NCI-H1694 (cell line): ENCODE measurements at regions not wholly inside any gene's neighbourhood (a gene's known extent, or its start where the extent isn't known, plus 50 kb on each side); places are given as distances from the start of the nearest gene placed in this dataset.

Experiments
- DNase-seq: peaks from one replicate; lab custom pipeline; 2025; lab: John Stamatoyannopoulos, UW

GRCh38 chr9:79952401-79952800, 380.6 kb downstream of the TLE4 start:
- DNase-seq, result no peak

GRCh38 chr9:79946712-79947111, 374.9 kb downstream of the TLE4 start:
- DNase-seq, result peak; percentile 39

GRCh38 chr9:79945495-79945894, 373.7 kb downstream of the TLE4 start:
- DNase-seq, result no peak

- no peak for DNase-seq
Measured at GRCh38 chr9:79945016-79945415, 373.3 kb downstream of the TLE4 start.

DNA sequence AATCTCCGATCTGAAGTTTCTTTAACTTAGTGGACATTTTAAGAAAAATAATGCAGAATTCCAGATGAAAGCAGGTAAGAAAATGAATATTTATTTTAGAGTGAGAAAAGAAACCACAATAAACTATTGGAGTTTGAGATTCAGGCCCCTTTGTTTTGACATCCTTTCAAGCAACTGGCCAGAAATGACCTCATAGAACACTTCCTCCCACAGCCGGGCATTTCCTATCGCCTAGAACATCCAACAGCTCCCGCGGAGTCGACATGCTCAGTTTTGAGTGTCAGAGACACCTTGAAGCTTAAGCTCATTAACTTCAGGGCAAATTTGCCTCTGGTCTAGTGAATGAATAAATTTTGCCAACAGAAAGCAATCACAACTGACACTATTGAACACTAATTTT, 369.2 kb downstream of the TLE4 start:
- no peak for DNase-seq

DNA sequence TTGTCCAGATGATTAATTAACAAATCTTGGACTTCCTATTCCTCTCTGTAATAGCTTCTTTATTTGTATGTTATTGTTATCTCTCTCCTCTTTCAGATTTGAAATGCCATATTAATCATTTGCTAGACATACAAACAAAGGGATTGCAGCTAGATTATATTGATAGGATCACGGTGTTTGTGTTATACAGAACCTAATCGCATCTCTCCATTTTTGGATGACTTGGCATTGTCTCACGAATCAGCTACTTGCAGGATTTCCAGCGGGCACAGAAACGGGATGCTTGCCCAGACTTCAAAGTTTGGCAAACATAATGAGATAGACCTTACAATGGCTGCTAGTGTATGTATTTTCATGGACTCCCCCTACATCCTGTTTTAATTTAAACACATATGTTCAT, 368.1 kb downstream of the TLE4 start:
- DNase-seq, result peak; percentile 27

DNA sequence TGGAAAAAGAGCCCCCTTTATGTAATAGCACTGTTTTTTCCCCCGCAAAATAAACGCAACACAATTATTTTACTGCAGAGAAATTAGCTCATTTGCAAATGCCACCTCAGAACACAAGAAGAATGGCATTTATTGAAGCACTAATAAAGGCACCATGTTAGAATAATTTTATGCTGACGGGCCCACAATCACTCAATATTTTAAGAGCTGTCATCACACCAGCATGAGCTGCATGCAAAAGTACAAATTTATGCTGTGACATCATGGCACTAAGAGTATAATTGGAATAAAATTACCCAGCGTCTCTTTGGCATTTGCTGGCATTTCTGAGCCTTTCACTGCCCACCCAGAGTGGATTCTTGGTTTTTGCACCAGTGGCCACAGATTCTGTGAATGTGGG, 364.6 kb downstream of the TLE4 start:
- DNase-seq, result no peak

- DNase-seq, result no peak
Measured at GRCh38 chr9:79929285-79929684, 357.5 kb downstream of the TLE4 start.

DNA sequence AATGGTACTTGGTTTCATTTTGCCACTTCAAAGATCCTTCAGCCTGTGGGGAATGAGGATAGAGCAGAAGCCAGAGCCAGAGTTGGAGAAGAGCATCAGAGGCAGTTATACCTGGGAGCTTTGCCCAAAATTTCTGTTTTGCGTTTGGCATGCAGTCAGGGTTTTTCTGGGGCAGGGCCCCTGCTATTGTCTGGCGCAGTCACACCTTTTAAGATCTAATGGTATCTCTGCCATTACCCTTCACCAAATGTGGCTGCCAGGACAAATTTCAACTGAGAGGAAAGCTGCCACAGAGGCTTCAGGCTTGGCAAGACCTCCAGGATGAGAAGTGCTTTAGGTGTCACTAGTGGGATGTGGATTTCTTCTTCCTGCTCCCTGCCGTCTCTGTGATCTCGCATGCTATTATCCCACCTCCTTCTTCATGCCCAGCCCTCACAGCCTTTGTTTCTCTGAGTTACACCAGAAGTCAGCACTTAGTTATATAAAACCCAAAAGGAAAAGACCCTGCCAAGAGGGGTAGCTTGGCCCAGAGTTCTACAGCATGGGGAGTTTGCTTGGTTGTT, 357.0 kb downstream of the TLE4 start:
- no peak for DNase-seq

DNA sequence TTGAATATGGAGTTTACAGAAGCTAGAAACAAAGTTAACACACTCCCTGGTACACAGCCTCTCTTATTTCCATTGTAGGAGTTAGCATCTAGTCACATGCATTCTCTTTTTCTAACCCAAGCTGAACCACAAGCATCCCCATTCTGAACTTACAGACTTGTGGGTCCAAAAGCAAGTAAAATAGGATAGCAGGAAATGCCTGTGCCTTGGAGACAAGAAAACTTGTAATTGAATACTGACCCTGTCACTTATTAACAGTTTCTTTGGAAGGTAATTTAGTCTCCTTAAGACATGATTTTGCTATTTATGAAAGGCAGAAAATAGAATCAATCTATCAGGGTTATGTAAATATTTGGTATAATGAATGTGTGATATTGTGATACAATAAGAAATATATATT, 353.6 kb downstream of the TLE4 start:
- no peak for DNase-seq

DNA sequence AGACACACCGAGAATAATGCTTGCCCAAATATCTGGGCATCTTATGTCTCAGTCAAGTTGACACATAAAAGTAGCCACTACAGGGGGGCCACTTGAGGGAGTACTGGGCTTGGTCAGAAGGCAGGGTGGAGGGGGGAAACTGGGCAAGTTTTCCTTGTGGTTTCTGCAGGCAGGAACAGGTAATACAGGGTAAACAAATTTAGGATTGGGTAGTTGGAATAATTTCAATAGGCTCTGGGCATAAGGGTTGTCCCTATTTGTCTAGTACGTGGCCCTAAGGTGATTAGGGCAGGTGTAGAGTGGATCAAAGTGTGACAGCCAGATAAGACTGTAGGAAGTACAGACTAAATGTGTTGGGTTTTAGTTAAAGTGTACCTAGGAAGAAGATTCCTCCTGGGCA, 353.1 kb downstream of the TLE4 start:
- no peak for DNase-seq

DNA sequence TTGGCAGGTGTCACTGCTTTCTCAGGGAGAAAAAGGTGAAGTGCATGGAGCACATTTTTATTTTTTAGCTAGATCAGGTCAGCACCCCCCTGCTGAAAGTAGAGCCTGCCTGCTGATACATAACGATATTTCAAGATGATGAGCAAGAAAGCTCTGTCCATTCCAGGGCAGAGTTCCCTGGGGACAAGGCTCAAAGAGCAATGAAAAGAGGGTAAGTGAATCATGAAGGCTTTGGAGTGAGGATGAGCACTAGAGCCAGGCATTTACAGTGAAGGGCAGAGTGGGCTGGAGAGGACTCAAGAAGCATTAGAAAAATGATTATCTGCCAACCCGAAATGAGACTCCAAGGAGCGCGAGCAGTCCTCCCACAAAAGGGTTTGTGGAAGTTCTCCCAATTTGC, 345.7 kb downstream of the TLE4 start:
- DNase-seq, result no peak

- no peak for DNase-seq
Measured at GRCh38 chr9:79913867-79914266, 342.1 kb downstream of the TLE4 start.

- DNase-seq, result no peak
Measured at GRCh38 chr9:79912318-79913070, 340.7 kb downstream of the TLE4 start.

GRCh38 chr9:79911724-79912123, 340.0 kb downstream of the TLE4 start:
- DNase-seq, result no peak

- DNase-seq, result no peak
Measured at GRCh38 chr9:79902825-79903600, 331.2 kb downstream of the TLE4 start.

GRCh38 chr9:79900754-79901153, 329.0 kb downstream of the TLE4 start:
- no peak for DNase-seq

DNA sequence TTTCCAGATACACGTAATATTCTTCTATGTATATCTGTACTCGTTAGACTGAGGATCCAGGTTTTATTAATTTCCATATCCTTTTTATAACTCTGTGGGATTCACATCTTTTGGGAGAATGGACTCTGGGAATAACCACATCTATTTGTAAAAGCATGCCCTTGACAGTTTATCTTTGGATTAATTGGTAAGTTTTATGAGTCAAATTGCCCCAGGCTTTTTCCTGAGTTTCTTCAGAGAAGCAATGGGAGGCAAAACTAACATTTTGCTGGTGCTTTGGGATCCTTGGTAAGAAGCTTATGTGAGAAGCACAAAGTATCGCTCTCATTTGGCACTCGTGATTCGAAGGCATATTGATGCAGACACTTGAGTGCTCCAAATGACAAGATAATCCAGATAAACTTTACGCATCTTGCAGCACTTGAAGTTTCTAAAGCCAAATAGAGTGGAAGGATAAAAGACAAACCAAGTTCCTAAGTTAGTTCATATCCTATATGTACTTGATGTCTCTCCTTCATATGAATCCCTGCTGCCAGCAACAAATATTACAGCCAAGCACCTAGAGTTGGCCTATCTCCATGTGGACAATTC, 324.7 kb downstream of the TLE4 start:
- DNase-seq, result no peak

DNA sequence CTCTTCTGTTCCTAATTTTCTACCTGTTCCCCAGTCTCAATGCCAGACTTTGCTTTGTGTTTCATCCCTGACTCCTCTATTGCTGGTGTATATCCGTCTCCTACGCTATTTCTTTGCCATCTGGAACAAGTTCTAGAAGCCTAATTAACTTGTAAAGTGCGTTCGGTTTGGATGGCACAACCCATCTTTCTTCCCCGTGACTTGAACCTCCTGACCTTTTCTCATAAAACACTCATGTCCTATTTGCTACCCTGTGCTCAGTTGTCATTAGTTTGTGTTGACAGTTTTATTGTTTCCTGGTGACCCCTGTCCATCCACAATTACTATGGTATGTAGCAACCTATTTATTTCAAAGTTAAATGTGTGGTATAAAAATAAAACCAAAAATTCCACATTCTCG, 323.5 kb downstream of the TLE4 start:
- DNase-seq, result no peak

GRCh38 chr9:79889369-79889768, 317.6 kb downstream of the TLE4 start:
- DNase-seq, result no peak

DNA sequence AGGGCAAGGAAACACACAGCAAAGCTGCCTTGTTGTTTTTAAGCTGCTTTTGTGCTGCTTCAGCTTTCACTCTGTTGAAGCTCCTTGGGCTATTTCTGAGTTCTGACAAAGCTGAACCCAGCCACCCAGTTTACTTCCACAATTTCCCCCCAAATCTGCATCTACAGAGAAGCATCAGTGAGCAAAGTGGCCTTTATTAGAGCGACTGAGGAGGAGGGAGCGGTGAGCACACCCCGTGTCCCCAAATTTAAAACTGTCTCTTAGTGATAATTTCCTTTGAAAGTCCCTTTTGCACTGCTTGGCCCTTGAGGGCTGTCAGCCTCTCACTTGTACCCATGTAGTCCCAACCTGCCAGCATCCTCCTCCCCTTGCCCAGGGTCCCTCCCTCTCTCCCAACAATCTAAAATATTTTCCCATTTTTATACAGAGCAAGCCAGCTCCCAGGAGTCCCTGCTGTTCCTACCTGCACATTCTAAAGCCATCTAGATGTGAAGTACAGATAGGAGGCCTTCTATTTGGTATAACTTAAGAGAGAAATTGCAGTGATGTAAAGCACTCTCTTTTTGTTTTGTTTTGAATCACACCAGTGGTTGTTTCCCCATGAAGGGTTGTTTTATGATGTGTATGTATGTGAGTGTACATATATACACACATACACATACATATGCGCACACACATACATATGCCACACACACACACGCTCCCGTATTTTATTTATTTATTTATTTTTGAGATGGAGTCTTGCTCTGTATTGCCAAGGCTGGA, 313.5 kb downstream of the TLE4 start:
- DNase-seq, result no peak

DNA sequence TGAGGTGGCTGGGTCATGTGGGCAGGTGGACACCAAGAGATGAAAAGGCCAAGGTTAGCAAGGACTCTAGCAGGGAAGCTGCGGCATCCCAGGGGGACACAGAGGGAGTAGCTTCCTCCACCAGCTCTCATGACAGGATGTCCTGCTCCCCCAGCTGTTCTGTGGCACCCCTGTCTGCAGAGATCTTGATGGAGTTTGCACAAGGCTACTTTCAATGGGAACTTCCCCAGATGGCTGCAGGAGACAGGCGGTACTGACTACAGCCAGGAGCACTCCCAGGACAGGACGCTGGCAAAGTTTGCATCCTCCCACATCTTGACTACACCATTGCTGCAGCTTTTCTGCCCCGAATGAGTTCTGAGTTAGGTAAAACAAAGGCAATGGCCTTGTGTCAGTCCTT, 312.8 kb downstream of the TLE4 start:
- DNase-seq, result no peak
